Liver (tissue), 8 donors: ENCODE measurements at regions not wholly inside any gene's neighbourhood (a gene's known extent, or its start where the extent isn't known, plus 50 kb on each side); places are given as distances from the start of the nearest gene placed in this dataset.

ENCODE experiments used
- DNase-seq: peaks from one replicate; pipeline ENCODE4 v3.0.0-alpha.2; 2017; ENCODE audit warnings: low spot score
- H3K27ac ChIP-seq, 2 donors: one replicate each; pipeline ENCODE4 v1.7.0; 2013; ENCODE audit warnings: inconsistent platforms in 2 of 2, low read length in 2 of 2, control low read depth in 1 of 2, low read depth in 1 of 2, mild to moderate bottlenecking in 1 of 2
- H3K27me3 ChIP-seq, 4 donors: one replicate each; pipeline versions ENCODE4 v1.6.1 to v1.7.0; 2013; ENCODE audit warnings: low read length in 3 of 4, inconsistent platforms in 1 of 4, mild to moderate bottlenecking in 1 of 4, moderate library complexity in 1 of 4; ENCODE audit not compliant: control insufficient read depth in 4 of 4, insufficient read depth in 4 of 4
- H3K36me3 ChIP-seq, 4 donors: one replicate each; pipeline versions ENCODE4 v1.6.1 to v1.7.0; 2013; ENCODE audit warnings: low read length in 3 of 4, mild to moderate bottlenecking in 3 of 4, low read depth in 1 of 4, moderate library complexity in 1 of 4; ENCODE audit not compliant: control insufficient read depth in 4 of 4, insufficient read depth in 3 of 4
- H3K4me1 ChIP-seq, 4 donors: one replicate each; pipeline versions ENCODE4 v1.6.1 to v1.7.0; 2013; ENCODE audit warnings: low read length in 3 of 4, mild to moderate bottlenecking in 3 of 4, moderate library complexity in 1 of 4; ENCODE audit not compliant: control insufficient read depth in 4 of 4, insufficient read depth in 4 of 4
- H3K4me3 ChIP-seq, 3 donors: one replicate each; pipeline versions ENCODE4 v1.6.1 to v1.7.0; 2013; ENCODE audit warnings: low read length in 3 of 3, control low read depth in 1 of 3, low read depth in 1 of 3, mild to moderate bottlenecking in 1 of 3
- H3K9ac ChIP-seq, 2 donors: one replicate each; pipeline ENCODE4 v1.7.0; 2013; ENCODE audit warnings: low read length in 2 of 2, mild to moderate bottlenecking in 2 of 2, moderate library complexity in 2 of 2, control low read depth in 1 of 2, low read depth in 1 of 2
- H3K9me3 ChIP-seq, 4 donors: one replicate each; pipeline versions ENCODE4 v1.6.1 to v1.7.0; 2013; ENCODE audit warnings: low read length in 3 of 4; ENCODE audit not compliant: control insufficient read depth in 4 of 4
- EGR1 ChIP-seq, 2 donors: IDR thresholded peaks; 2 replicates each; pipeline ENCODE4 v1.6.1; 2016 to 2018; ENCODE audit warnings: antibody characterized with exemption in 2 of 2, low read depth in 2 of 2
- FOXA1 ChIP-seq: IDR thresholded peaks from 2 replicates; pipeline ENCODE4 v1.6.1; 2016; ENCODE audit warnings: antibody characterized with exemption
- FOXA2 ChIP-seq: IDR thresholded peaks from 2 replicates; pipeline ENCODE4 v1.6.1; 2016; ENCODE audit warnings: antibody characterized with exemption
- HNF4A ChIP-seq, 2 donors: conservative IDR thresholded peaks; 2 replicates each; pipeline ENCODE4 v1.6.1; 2016; ENCODE audit warnings: antibody characterized with exemption in 2 of 2, mild to moderate bottlenecking in 2 of 2
- HNF4G ChIP-seq: IDR thresholded peaks from 2 replicates; pipeline ENCODE4 v1.6.1; 2016; ENCODE audit warnings: antibody characterized with exemption
- JUND ChIP-seq, 2 donors: IDR thresholded peaks; 2 replicates each; pipeline ENCODE4 v1.6.1; 2016; ENCODE audit warnings: antibody characterized with exemption in 2 of 2
- RXRA ChIP-seq, 2 donors: IDR thresholded peaks; 2 replicates each; pipeline ENCODE4 v1.6.1; 2017 to 2018; ENCODE audit warnings: antibody characterized with exemption in 2 of 2, mild to moderate bottlenecking in 1 of 2
- SP1 ChIP-seq: IDR thresholded peaks from 2 replicates; pipeline ENCODE4 v1.6.1; 2018; ENCODE audit warnings: antibody characterized with exemption, mild to moderate bottlenecking
- YY1 ChIP-seq: IDR thresholded peaks from 2 replicates; pipeline ENCODE4 v1.6.1; 2016; ENCODE audit warnings: antibody characterized with exemption, mild to moderate bottlenecking
- WGBS: extraction: QIAGEN DNeasy Blood & Tissue Kit; methylation state at CpG from one replicate; pipeline ENCODE4 v1.1.7; 2013; 5-methylcytosine and 5-hydroxymethylcytosine counted together
- TF ChIP-seq, protein P1 (sequence below): fragments of 150-350 bp; IDR thresholded peaks from 2 replicates; pipeline ENCODE4 v1.5.1; 2017; ENCODE audit warnings: improper control_type of control experiment, low read depth, low read length; ENCODE audit not compliant: missing input control
- TF ChIP-seq, protein P2 (sequence below): IDR thresholded peaks from 2 replicates; pipeline ENCODE4 v1.6.1; 2016; ENCODE audit warnings: antibody characterized with exemption, mild to moderate bottlenecking
- TF ChIP-seq, protein P3 (sequence below): IDR thresholded peaks from 2 replicates; pipeline ENCODE4 v1.6.1; 2016; ENCODE audit warnings: antibody characterized with exemption
- donor health status: healthy.
- donor health status: healthy.
- donor health status: healthy.
- donor health status: healthy.
- donor health status: healthy.

DNA sequence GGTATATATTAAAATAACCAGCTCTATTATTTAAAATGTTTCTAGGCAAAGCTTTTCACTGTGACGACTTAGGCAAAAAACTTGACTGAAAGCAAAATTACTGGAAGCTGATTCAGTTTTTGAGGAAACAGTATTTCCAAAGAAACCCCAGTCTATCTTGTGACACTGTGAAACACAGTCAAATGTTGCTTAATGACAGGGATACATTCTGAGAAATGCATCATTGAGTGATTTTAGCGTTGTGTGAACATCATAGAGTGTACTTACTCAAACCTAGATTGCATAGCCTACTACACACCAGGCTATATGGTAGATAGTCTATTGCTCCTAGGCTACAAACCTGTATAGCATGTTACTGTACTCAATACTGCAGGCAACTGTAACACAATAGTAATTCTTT lies 116.9 kb upstream of the KCNK1 start (continued):
- TF ChIP-seq, protein P1, sequence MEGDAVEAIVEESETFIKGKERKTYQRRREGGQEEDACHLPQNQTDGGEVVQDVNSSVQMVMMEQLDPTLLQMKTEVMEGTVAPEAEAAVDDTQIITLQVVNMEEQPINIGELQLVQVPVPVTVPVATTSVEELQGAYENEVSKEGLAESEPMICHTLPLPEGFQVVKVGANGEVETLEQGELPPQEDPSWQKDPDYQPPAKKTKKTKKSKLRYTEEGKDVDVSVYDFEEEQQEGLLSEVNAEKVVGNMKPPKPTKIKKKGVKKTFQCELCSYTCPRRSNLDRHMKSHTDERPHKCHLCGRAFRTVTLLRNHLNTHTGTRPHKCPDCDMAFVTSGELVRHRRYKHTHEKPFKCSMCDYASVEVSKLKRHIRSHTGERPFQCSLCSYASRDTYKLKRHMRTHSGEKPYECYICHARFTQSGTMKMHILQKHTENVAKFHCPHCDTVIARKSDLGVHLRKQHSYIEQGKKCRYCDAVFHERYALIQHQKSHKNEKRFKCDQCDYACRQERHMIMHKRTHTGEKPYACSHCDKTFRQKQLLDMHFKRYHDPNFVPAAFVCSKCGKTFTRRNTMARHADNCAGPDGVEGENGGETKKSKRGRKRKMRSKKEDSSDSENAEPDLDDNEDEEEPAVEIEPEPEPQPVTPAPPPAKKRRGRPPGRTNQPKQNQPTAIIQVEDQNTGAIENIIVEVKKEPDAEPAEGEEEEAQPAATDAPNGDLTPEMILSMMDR = no peak

DNA sequence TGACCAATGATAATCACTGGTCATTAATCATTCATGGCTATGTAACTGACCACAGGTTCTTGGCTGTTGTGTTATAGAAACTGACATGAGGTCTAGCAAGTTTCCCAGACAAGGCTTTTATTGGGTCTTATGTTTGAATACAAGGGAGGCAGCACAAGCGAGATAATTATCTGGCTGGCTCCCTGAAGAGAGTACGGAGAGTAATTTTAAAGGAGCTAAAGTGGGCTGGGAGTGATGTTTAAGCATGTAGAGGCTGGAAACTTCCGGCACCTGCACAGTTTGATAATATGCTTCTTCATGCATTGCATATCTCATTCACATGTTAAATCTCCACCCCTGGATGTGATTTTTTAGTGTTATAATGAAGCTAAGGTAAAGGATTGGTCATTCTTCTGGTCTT lies 116.2 kb upstream of the KCNK1 start:
- Histone ChIP-seq H3K9me3 (no peaks in the 10 kb centered on the region), H3K4me1 (no peaks in the 10 kb centered on the region), H3K27me3 (no peaks in the 10 kb centered on the region), H3K4me3 (no peak overlapping the region), H3K36me3 (no peaks in the 10 kb centered on the region), H3K27ac (no peak overlapping the region), H3K9ac (no peak overlapping the region)
- TF ChIP-seq EGR1 (IDR thresholded peaks at IDR 0.05; ENCODE audit: low read depth in 2 of 2) = no peak
- no peak for TF ChIP-seq HNF4G
- no peak for DNase-seq
- WGBS = 88% methylated on average over 3 of the region's 3 CpGs

DNA sequence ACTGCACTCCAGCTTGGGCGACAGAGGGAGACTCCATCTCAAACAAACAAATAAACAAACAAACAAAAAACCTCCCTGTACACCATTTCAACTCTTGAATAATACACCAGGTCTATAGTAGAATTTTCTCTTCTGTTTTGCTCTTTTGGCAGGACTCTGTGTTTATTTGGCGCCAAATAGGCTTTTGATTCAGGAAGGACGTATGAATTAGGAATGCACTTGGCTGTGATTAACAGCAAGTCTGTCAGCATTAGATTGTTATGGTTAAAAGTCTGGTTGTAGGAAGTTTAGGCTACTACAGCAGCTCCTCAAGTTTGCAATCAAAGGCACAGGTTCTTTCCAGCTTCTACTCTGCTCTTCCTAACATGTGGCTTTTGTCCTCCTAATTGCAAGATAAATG lies 113.8 kb upstream of the KCNK1 start:
- WGBS = 78% methylated on average over 3 of the region's 3 CpGs
- no peaks in the 10 kb centered on the region for H3K9me3 ChIP-seq
- H3K4me3 ChIP-seq = no peak overlapping the region

DNA sequence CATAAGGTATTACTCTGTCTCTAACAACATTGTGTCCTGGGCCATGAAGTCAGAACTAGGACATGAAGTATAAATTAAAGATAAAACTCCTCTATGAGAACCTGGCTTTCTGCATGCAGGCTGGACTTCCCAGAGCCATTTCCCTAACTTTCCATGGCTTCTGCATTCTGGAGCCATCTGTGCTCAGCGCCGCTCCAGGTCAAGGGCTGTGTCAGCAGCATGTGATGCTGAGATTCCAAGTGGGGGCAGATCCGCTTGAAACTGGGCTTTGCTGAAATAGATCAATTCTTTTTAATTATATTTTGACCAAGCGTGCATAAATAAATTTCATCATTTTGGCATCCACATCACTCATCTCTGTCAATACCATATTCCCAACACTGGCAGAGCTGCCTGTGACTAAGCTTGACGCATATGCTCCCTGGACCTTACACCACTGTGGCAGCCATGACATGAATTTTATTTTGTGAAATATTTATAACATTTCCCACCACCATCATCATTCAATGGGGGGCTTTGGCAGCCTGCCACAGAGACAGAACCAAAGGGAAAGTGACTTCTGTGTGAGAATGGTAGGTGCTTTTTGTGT lies 110.4 kb upstream of the KCNK1 start:
- WGBS = 95% methylated on average over 5 of the region's 5 CpGs
- no peak for DNase-seq
- TF ChIP-seq FOXA2 (no peak), HNF4G (no peak), JUND (IDR thresholded peaks at IDR 0.05) (no peak), SP1 (no peak), RXRA (IDR thresholded peaks at IDR 0.05) (no peak), HNF4A (conservative IDR thresholded peaks at IDR 0.05) (no peak)
- TF ChIP-seq, protein P2, sequence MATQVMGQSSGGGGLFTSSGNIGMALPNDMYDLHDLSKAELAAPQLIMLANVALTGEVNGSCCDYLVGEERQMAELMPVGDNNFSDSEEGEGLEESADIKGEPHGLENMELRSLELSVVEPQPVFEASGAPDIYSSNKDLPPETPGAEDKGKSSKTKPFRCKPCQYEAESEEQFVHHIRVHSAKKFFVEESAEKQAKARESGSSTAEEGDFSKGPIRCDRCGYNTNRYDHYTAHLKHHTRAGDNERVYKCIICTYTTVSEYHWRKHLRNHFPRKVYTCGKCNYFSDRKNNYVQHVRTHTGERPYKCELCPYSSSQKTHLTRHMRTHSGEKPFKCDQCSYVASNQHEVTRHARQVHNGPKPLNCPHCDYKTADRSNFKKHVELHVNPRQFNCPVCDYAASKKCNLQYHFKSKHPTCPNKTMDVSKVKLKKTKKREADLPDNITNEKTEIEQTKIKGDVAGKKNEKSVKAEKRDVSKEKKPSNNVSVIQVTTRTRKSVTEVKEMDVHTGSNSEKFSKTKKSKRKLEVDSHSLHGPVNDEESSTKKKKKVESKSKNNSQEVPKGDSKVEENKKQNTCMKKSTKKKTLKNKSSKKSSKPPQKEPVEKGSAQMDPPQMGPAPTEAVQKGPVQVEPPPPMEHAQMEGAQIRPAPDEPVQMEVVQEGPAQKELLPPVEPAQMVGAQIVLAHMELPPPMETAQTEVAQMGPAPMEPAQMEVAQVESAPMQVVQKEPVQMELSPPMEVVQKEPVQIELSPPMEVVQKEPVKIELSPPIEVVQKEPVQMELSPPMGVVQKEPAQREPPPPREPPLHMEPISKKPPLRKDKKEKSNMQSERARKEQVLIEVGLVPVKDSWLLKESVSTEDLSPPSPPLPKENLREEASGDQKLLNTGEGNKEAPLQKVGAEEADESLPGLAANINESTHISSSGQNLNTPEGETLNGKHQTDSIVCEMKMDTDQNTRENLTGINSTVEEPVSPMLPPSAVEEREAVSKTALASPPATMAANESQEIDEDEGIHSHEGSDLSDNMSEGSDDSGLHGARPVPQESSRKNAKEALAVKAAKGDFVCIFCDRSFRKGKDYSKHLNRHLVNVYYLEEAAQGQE = no peak
- TF ChIP-seq, protein P1 = no peak

More for the DNA sequence above, 113.8 kb upstream of the KCNK1 start:
- H3K36me3 ChIP-seq = no peaks in the 10 kb centered on the region
- H3K9ac ChIP-seq = no peak overlapping the region
- H3K27ac ChIP-seq = no peak overlapping the region
- TF ChIP-seq YY1 = no peak
- TF ChIP-seq JUND (IDR thresholded peaks at IDR 0.05) = no peak
- TF ChIP-seq RXRA (IDR thresholded peaks at IDR 0.05) = no peak
- TF ChIP-seq, protein P2 = no peak
- TF ChIP-seq FOXA1 = no peak
- TF ChIP-seq, protein P3, sequence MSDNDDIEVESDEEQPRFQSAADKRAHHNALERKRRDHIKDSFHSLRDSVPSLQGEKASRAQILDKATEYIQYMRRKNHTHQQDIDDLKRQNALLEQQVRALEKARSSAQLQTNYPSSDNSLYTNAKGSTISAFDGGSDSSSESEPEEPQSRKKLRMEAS = no peak
- TF ChIP-seq HNF4A (conservative IDR thresholded peaks at IDR 0.05) = no peak
- no peak for TF ChIP-seq HNF4G
- H3K4me1 ChIP-seq = no peaks in the 10 kb centered on the region
- DNase-seq = no peak
- no peaks in the 10 kb centered on the region for H3K27me3 ChIP-seq

More for the DNA sequence above, 110.4 kb upstream of the KCNK1 start:
- Histone ChIP-seq H3K4me3 (no peak overlapping the region), H3K36me3 (no peaks in the 10 kb centered on the region), H3K9me3 (no peaks in the 10 kb centered on the region), H3K9ac (no peak overlapping the region), H3K27ac (no peak overlapping the region), H3K4me1 (no peaks in the 10 kb centered on the region), H3K27me3 (no peaks in the 10 kb centered on the region)
